ENCODE measurements at regions not wholly inside any gene's neighbourhood (a gene's known extent, or its start where the extent isn't known, plus 50 kb on each side); places are given as distances from the start of the nearest gene placed in this dataset.

DNA sequence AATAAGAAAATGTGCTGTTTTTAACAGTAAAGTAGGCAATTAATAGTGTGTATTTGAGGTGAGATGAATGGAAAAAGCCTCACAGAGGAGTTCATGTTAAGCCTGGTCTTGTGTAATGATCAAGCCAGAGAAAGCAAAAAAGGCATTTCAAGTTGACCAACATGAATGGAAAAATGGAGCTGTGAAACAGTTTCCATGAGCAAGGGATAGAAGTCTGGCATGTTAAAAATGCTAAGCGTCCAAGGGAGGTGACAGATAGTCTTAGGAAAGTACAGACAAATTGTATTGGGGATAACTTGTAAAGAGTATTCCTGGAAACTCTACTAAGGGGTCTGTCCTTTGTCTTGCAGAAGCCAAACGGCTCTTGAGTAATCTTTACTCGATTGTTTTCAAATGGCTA is 506.8 kb upstream of the ATXN8OS start:
- no peak for DNase-seq
- Mint-ChIP-seq H3K36me3 (ENCODE audit: low read depth) (no peaks in the 10 kb centered on the region), H3K4me1 (ENCODE audit: low read depth) (no peaks in the 10 kb centered on the region), H3K27ac (no peak overlapping the region), H3K9me3 (peaks cover 9% of the 10 kb centered on the region), H3K27me3 (no peaks in the 10 kb centered on the region), H3K4me3 (no peak overlapping the region)
- intact Hi-C loops (cut with micrococcal nuclease), result no loop called here
- TF ChIP-seq, protein P1, sequence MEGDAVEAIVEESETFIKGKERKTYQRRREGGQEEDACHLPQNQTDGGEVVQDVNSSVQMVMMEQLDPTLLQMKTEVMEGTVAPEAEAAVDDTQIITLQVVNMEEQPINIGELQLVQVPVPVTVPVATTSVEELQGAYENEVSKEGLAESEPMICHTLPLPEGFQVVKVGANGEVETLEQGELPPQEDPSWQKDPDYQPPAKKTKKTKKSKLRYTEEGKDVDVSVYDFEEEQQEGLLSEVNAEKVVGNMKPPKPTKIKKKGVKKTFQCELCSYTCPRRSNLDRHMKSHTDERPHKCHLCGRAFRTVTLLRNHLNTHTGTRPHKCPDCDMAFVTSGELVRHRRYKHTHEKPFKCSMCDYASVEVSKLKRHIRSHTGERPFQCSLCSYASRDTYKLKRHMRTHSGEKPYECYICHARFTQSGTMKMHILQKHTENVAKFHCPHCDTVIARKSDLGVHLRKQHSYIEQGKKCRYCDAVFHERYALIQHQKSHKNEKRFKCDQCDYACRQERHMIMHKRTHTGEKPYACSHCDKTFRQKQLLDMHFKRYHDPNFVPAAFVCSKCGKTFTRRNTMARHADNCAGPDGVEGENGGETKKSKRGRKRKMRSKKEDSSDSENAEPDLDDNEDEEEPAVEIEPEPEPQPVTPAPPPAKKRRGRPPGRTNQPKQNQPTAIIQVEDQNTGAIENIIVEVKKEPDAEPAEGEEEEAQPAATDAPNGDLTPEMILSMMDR (IDR thresholded peaks at IDR 0.05), result no peak
- POLR2A ChIA-PET, result no interaction called here
- ATAC-seq, result no peak
- CTCF ChIA-PET, result no interaction called here

DNA sequence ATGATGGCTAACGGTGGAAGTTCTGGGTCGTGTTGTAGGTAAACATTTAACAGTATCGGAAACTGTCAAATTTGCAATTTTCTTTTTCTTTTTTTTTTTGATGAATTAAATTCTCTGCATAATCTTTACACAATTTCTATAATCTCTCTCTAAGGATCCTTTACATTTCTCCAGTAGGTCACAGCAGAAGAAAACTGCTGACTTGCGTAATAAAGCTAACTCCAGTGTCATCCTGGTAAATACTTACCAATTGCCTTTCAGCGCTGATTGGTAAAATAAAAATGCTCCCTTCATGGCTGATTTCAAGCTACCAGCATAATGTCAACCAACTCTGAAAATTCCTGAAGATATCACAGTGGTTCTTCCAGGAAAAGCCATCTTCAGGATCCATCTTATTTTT is 510.5 kb upstream of the ATXN8OS start:
- TF ChIP-seq, protein P1 (IDR thresholded peaks at IDR 0.05), result no peak
- ATAC-seq (no peak), DNase-seq (no peak)
- H3K4me1 Mint-ChIP-seq (ENCODE audit: low read depth), result no peaks in the 10 kb centered on the region
- H3K27ac Mint-ChIP-seq, result no peak overlapping the region
- H3K27me3 Mint-ChIP-seq, result no peaks in the 10 kb centered on the region
- CTCF ChIA-PET, result no interaction called here
- intact Hi-C loops (cut with micrococcal nuclease), result no loop called here
- POLR2A ChIA-PET, result no interaction called here
- H3K4me3 Mint-ChIP-seq, result no peak overlapping the region
- peaks cover 6% of the 10 kb centered on the region for H3K9me3 Mint-ChIP-seq
- H3K36me3 Mint-ChIP-seq (ENCODE audit: low read depth), result no peaks in the 10 kb centered on the region

DNA sequence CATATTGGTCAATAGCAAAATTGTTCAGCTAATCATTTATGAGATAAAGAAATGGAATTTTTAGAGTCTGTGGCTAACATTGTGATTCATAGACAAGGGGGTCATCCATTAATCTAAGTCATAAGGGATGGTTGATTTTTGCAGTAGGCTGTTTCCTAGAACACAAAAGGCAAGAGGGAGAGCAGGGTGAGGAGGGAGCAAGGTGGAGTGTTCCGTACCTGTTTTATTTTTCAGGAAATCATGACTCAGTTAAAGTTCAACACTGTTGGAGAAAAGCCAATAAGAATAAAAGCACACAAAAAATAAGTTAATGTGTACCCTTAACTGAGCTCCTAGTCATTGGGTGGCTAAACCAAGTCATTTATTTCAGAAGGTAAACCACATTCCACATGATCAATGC is 512.4 kb upstream of the ATXN8OS start:
- ChIA-PET POLR2A (interaction anchor here (1.3 kb wide), 1 partner anchor 10 kb away, joined by 5 read pairs; no protein-coding TSS in a partner anchor), CTCF (no interaction called here)
- ATAC-seq, result no peak
- H3K36me3 Mint-ChIP-seq (ENCODE audit: low read depth), result no peaks in the 10 kb centered on the region
- TF ChIP-seq, protein P1 (IDR thresholded peaks at IDR 0.05), result no peak
- peaks cover 6% of the 10 kb centered on the region for H3K9me3 Mint-ChIP-seq
- no peak overlapping the region for H3K27ac Mint-ChIP-seq
- no peak for DNase-seq
- intact Hi-C loops (cut with micrococcal nuclease), result no loop called here
- H3K4me3 Mint-ChIP-seq, result no peak overlapping the region
- no peaks in the 10 kb centered on the region for H3K4me1 Mint-ChIP-seq (ENCODE audit: low read depth)
- no peaks in the 10 kb centered on the region for H3K27me3 Mint-ChIP-seq

DNA sequence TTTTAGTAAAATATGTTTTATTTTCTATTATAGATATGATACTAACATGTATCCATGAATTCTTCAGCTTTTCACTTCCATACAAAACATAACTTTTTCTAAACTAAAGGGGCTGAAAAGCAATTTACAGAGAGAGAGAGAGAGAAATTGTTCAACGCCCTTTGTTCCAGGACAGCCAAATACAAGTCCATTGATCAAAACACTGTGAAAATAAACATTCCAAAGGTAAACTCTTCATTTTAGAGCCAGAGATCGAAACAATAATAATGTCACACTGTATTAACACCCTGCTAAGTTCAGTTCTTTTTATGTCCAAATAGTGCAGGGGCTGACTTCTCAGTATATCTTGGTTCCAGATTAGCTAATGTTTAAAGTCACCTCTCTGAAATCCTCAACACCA is 516.2 kb upstream of the ATXN8OS start:
- ATAC-seq, result no peak

DNA sequence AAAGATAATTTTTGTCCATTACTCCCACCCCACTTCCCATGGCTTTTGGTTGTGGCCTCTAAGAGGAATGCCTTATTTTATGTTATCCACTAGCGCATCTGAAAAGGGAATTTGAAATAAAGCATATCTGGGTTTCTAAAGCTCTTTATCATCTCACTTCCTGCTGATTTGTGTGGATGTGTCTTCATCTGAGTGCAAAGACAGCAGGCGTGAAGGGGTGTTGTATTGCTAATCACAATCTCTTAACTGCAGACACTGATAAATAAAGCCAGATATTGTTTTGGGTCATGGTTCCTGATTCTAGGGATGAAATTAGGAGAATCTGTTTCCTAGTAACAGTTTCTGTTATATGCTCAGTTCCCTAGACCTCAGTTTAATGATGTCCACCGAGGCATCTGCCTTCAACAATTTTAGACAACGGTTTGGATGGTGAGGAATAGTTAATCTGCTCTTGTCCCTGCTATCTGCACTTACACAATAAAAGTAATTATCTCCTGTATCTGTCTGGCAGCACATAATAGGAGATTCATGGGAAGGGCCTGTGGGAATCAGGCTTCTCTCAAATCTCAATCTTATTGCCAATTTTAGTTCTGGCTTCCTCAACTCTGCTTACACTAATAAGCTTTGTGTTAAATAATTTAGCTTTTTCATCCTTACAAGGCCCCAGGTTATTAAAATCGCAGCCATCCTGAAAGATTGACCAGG is 517.9 kb upstream of the ATXN8OS start:
- H3K27ac Mint-ChIP-seq, result no peak overlapping the region
- DNase-seq, result no peak
- TF ChIP-seq, protein P1 (IDR thresholded peaks at IDR 0.05), result no peak
- CTCF ChIA-PET, result no interaction called here
- no peaks in the 10 kb centered on the region for H3K27me3 Mint-ChIP-seq
- intact Hi-C loops (cut with micrococcal nuclease), result no loop called here
- no peak for ATAC-seq
- POLR2A ChIA-PET, result no interaction called here
- H3K9me3 Mint-ChIP-seq, result peaks cover 4% of the 10 kb centered on the region
- no peaks in the 10 kb centered on the region for H3K36me3 Mint-ChIP-seq (ENCODE audit: low read depth)
- H3K4me1 Mint-ChIP-seq (ENCODE audit: low read depth), result no peaks in the 10 kb centered on the region
- no peak overlapping the region for H3K4me3 Mint-ChIP-seq

More for the DNA sequence above, 516.2 kb upstream of the ATXN8OS start:
- no peak overlapping the region for H3K4me3 Mint-ChIP-seq
- H3K36me3 Mint-ChIP-seq (ENCODE audit: low read depth), result no peaks in the 10 kb centered on the region
- H3K4me1 Mint-ChIP-seq (ENCODE audit: low read depth), result no peaks in the 10 kb centered on the region
- DNase-seq, result no peak
- peaks cover 7% of the 10 kb centered on the region for H3K9me3 Mint-ChIP-seq
- intact Hi-C loops (cut with micrococcal nuclease), result no loop called here
- ChIA-PET CTCF (no interaction called here), POLR2A (no interaction called here)
- no peak overlapping the region for H3K27ac Mint-ChIP-seq
- H3K27me3 Mint-ChIP-seq, result no peaks in the 10 kb centered on the region
- TF ChIP-seq, protein P1 (IDR thresholded peaks at IDR 0.05), result no peak

Measured in activated CD8-positive, alpha-beta T cell treated with anti-CD3 and anti-CD28 coated beads for 36 hours (primary cell).